ENCODE measurements at regions not wholly inside any gene's neighbourhood (a gene's known extent, or its start where the extent isn't known, plus 50 kb on each side); places are given as distances from the start of the nearest gene placed in this dataset.

DNA sequence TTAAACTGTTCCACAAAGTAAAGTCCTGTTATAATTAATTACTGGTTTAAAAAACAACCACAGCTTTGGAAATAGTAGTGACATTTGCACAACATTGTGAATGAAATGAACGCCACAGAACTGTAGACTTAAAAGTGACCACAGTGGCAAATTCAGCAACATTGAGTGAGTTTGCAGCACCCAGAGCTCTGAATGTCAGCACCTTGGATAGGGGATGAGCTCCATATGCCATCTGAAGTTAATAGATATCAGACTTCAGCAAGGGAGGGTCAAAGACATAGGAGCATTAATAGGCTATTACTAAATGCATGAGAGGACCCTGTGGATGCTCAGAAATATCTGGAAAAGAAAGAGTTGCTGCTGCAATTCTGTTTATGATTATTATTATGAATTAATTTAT is 55.3 kb upstream of the KCNIP4 start:
- TF ChIP-seq, protein P1, sequence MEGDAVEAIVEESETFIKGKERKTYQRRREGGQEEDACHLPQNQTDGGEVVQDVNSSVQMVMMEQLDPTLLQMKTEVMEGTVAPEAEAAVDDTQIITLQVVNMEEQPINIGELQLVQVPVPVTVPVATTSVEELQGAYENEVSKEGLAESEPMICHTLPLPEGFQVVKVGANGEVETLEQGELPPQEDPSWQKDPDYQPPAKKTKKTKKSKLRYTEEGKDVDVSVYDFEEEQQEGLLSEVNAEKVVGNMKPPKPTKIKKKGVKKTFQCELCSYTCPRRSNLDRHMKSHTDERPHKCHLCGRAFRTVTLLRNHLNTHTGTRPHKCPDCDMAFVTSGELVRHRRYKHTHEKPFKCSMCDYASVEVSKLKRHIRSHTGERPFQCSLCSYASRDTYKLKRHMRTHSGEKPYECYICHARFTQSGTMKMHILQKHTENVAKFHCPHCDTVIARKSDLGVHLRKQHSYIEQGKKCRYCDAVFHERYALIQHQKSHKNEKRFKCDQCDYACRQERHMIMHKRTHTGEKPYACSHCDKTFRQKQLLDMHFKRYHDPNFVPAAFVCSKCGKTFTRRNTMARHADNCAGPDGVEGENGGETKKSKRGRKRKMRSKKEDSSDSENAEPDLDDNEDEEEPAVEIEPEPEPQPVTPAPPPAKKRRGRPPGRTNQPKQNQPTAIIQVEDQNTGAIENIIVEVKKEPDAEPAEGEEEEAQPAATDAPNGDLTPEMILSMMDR (conservative IDR thresholded peaks at IDR 0.05 in 1 of 2, IDR thresholded peaks at IDR 0.05 in 1 of 2; ENCODE audit: low read depth in 1 of 2, low read length in 2 of 2) = no peak
- TF ChIP-seq EZH2 (IDR thresholded peaks at IDR 0.05; ENCODE audit: low read length, missing control alignments) = no peak

All from fibroblast of lung (primary cell).